ENCODE measurements at regions not wholly inside any gene's neighbourhood (a gene's known extent, or its start where the extent isn't known, plus 50 kb on each side); places are given as distances from the start of the nearest gene placed in this dataset.
"Not testable (repeated sequence)": the region's sequence is repeated elsewhere in the genome, so short reads cannot be mapped to it uniquely, and the experiment has no call there.

- no peak for DNase-seq (ENCODE audit: low read depth in 2 of 2)
Measured at GRCh38 chr6:14478381-14479225, 361.0 kb downstream of the CD83 start.

- not testable (repeated sequence) for DNase-seq (ENCODE audit: low read depth in 2 of 2)
Measured at GRCh38 chr6:14481946-14482345, 364.4 kb downstream of the CD83 start.

GRCh38 chr6:14487625-14488024 lies 370.1 kb downstream of the CD83 start:
- no peak for DNase-seq (ENCODE audit: low read depth in 2 of 2)

- no peak for DNase-seq (ENCODE audit: low read depth in 2 of 2)
Measured at GRCh38 chr6:14488180-14488579, 370.6 kb downstream of the CD83 start.

DNA sequence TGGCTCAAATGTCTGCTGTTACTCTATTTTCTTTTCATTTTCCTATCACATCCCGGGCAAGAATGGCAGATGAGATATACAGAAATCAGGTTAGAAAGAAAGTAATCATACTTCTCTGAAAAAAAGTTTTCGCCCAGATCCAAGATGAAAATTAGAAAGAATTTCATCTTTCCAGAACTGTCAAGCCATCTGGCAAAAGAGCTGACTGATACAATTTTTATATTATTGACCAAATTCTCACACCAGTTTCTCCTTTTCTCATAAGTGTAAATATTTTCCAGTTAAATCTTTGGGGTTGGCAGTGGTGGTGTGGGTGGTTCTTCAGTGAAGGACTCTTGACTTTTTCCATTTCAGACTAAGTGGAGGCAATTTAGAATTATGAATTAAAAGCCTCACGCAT lies 371.9 kb downstream of the CD83 start:
- DNase-seq (ENCODE audit: low read depth in 2 of 2): no peak

GRCh38 chr6:14498748-14499147 lies 381.2 kb downstream of the CD83 start:
- no peak for DNase-seq (ENCODE audit: low read depth in 2 of 2)

- DNase-seq (ENCODE audit: low read depth in 2 of 2): no peak
Measured at GRCh38 chr6:14499309-14499708, 381.7 kb downstream of the CD83 start.

DNA sequence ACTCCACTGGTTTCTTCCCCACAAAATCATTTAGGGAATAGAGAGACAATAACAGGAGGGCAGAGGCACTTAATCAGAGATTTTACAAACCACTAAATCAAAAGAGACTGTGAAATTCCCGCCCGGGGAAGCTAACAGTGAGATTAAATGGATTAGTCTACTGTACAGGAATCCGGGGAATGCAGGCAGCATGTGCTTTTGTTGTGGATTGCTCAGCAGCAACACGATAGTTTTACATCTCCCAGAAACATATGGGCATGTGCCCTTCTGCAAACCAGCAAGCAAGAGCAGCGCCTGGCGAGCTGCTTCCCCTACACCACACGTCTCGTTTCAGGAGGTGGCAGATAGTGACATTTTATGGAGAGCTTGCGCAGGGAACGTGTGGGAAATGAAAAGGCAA lies 382.3 kb downstream of the CD83 start:
- DNase-seq (ENCODE audit: low read depth in 2 of 2): no peak

DNA sequence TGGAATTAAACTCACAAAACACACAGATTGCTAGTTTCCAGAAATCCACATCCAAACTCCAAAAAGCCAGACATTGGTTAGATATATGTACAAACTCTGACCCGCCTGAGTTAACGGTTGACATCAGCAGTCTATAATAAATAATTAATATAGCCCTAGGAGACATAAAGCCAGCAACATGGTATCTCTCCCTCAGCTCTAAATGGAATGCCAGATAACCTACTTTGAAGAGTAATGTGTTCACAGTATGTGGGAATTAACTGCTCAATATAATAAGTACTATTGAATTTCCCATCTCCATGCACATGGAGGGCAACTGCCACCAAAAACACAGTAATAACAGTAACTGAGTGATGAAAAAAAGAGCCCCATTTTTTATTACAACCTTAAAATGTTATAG lies 383.2 kb downstream of the CD83 start:
- DNase-seq (ENCODE audit: low read depth in 2 of 2): no peak

DNA sequence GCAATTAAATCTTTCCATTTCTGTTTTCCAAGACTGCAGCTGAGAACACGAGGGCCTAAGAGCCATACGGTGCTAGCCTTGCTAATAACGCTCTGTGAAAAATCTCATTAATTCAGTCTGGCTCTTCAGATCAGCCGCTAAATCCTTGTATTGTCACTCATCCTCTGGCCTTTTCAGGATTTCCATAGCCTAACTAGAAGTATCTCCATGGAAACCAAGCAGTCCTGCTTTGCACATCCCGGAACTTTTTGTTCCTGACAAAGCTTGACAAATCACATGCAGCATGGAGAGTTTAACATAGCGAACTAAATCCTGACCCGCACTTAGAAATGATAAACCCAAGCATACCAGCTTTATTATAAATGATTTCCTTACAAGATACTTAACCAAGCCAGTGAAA lies 383.7 kb downstream of the CD83 start:
- no peak for DNase-seq (ENCODE audit: low read depth in 2 of 2)

DNA sequence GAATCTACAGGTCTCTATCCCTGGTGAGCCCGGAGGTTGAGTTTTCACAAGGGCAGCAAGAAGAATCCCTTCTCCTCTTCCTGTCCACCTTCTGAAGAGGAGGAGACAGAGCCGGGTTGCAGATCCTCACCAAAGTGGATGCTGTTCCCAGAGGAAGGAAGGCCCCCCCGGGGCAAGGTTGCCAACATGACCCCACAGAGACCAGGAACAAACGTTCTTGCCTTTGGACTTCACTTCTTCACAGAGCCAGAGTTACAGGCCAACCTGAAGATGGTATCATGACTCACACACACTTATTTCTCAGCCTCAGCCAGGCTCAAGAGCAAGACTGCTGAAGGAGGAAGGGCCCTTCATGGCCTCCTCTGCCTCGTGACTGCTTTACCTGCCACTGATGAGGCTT lies 384.3 kb downstream of the CD83 start:
- no peak for DNase-seq (ENCODE audit: low read depth in 2 of 2)

DNA sequence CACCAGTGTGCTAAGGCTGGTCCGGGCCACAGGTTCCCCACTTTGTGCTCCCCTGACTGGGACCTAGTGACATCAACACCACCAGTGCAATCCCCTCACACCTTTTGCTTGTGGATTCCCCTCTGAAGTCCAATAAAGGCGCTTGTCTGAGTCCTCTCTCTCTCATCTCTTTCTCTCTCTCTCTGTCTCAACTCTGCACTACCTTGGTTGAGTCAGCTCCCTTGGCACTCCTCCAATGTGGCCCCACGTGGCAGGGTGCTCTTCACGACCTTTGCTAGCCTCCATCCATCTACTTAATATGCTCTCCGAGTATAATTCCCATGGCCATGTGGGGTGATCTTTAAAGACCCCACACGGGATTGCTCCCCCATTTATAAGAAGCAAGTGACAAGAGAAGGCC lies 385.0 kb downstream of the CD83 start:
- no peak for DNase-seq (ENCODE audit: low read depth in 2 of 2)

DNA sequence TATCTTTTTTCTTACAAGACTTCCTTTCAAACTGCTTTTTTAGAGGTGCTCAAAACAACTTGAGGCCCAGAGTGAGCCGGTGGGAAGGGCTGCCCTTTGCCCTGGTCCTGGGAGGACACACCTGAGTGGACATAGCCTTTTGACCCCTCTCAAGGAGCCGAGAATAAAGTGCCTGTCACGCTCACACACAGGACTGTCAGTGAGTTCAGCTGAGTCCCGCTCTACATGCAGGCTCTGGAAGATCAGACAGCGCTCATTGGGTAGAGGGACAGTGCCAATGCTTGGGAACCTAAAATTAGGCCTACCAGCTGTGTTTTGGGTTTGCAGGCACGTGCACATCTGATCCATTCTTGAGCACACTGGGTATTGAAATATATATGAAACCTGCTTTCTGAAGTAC lies 387.8 kb downstream of the CD83 start:
- DNase-seq (ENCODE audit: low read depth in 2 of 2): no peak

GRCh38 chr6:14506656-14507246 lies 389.2 kb downstream of the CD83 start:
- DNase-seq (ENCODE audit: low read depth in 2 of 2): no peak

- DNase-seq (ENCODE audit: low read depth in 2 of 2): no peak
Measured at GRCh38 chr6:14509120-14509519, 391.5 kb downstream of the CD83 start.

GRCh38 chr6:14510038-14510437 lies 392.5 kb downstream of the CD83 start:
- DNase-seq (ENCODE audit: low read depth in 2 of 2): no peak

DNA sequence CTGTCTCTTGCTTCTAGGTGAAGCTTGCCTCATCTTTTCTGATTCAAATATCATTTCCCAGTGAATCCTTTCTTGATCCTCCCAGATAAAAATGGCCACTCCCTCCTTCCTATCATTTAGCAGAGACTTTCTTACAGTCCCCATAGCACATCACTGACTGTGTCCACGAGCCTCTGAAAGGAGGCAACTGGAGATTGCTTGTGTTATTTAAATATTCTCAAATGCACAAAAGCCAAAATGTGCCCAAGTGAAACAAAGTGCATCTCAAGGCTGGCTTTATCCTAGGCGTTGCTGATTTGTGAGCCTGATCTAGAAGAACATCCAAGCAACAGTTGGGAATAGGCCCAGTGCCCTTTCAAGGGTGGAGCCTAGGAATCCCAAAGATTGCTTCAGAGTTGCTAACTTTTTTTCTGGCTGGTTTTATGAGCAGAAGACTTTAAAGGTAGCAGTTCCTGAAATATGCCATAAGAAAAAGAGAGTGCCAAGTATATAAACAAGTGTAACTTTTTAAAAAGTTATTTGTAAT lies 393.6 kb downstream of the CD83 start:
- no peak for DNase-seq (ENCODE audit: low read depth in 2 of 2)

GRCh38 chr6:14512246-14512645 lies 394.7 kb downstream of the CD83 start:
- DNase-seq (ENCODE audit: low read depth in 2 of 2): no peak

GRCh38 chr6:14513496-14514393 lies 396.2 kb downstream of the CD83 start:
- no peak for DNase-seq (ENCODE audit: low read depth in 2 of 2)

DNA sequence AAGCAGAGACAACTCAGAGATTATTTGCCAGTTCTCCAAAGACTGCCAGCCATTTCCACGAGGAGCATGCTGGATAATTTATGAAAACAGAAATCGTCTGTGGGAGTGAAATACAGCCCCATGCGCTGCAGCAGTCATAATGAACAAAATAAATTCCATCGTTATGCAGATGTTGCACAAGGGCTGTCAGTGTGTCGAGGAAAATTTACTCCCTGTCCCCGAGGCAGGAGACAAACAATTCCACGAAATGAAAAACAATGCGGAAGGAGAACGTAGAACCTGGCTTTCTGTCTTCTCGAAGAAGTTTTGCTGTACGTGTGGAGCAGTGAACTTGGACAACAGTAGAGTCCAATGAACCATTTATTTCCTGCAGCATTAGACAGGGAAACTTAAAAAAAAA lies 399.4 kb downstream of the CD83 start:
- DNase-seq (ENCODE audit: low read depth in 2 of 2): no peak

GRCh38 chr6:14517516-14518105 lies 400.0 kb downstream of the CD83 start:
- DNase-seq (ENCODE audit: low read depth in 2 of 2): no peak
